Lower leg skin (tissue), 3 donors: ENCODE measurements at regions not wholly inside any gene's neighbourhood (a gene's known extent, or its start where the extent isn't known, plus 50 kb on each side); places are given as distances from the start of the nearest gene placed in this dataset.

Experiments used
- CTCF ChIP-seq, 3 donors: fragments of 450-650 bp; IDR thresholded peaks; one replicate each; pipeline ENCODE4 v1.5.1; 2016; ENCODE audit warnings: antibody characterized with exemption in 3 of 3, mild to moderate bottlenecking in 3 of 3, moderate library complexity in 2 of 3
- POLR2A ChIP-seq, 2 donors: fragments of 450-650 bp; IDR thresholded peaks; one replicate each; pipeline ENCODE4 v1.6.1; 2016 to 2017; ENCODE audit warnings: antibody characterized with exemption in 2 of 2, mild to moderate bottlenecking in 1 of 2, moderate library complexity in 1 of 2

DNA sequence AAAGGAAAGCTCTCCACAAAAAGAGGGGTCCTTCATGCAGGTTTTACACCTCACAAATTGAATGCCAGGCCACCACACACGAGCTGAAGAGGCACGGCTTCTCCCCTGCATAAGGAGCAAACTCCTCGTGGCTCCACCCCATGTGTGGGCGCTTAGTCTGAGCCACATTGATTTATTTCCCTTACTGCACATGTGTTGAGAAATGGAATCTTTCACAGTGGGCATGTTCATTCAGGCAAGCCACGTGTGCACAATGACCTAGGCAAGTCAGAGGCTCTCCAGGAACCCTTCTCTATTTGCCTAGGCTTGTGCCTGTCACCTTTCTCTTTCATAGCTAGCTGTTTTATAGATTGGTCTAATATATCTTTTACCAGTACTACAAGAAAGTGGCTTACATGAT is 120.5 kb downstream of the LTN1 start:
- no peak for TF ChIP-seq CTCF (IDR thresholded peaks at IDR 0.05)
- peak in 1 of 2 donors; percentile 2 for TF ChIP-seq POLR2A (IDR thresholded peaks at IDR 0.05)
